GM18909 (cell line): ENCODE measurements at regions not wholly inside any gene's neighbourhood (a gene's known extent, or its start where the extent isn't known, plus 50 kb on each side); places are given as distances from the start of the nearest gene placed in this dataset.

Experiments used
- ATAC-seq: cut with Tn5 transposase; IDR thresholded peaks from one replicate; pipeline ENCODE4 v1.9.1; 2021; ENCODE audit warnings: mild to moderate bottlenecking; ENCODE audit not compliant: unreplicated experiment, poor library complexity

GRCh38 chr6:126792340-126793085 lies 326.0 kb upstream of the RSPO3 start:
- ATAC-seq, result no peak

GRCh38 chr6:126795161-126795560 lies 323.3 kb upstream of the RSPO3 start:
- ATAC-seq, result no peak

- ATAC-seq, result no peak
Observed at GRCh38 chr6:126797981-126798380, 320.5 kb upstream of the RSPO3 start.

- peak; percentile 36 for ATAC-seq
Observed at GRCh38 chr6:126803769-126804168, 314.7 kb upstream of the RSPO3 start.

- ATAC-seq, result peak; percentile 78
Observed at GRCh38 chr6:126804332-126805064, 314.0 kb upstream of the RSPO3 start.

GRCh38 chr6:126805861-126806260 lies 312.6 kb upstream of the RSPO3 start:
- ATAC-seq, result no peak

- no peak for ATAC-seq
Observed at GRCh38 chr6:126807876-126808275, 310.6 kb upstream of the RSPO3 start.

GRCh38 chr6:126811321-126811720 lies 307.1 kb upstream of the RSPO3 start:
- ATAC-seq, result no peak

- ATAC-seq, result no peak
Observed at GRCh38 chr6:126812010-126812409, 306.5 kb upstream of the RSPO3 start.

GRCh38 chr6:126812651-126813050 lies 305.8 kb upstream of the RSPO3 start:
- no peak for ATAC-seq

GRCh38 chr6:126820634-126821033 lies 297.8 kb upstream of the RSPO3 start:
- no peak for ATAC-seq

- ATAC-seq, result no peak
Observed at GRCh38 chr6:126821706-126822105, 296.8 kb upstream of the RSPO3 start.

- no peak for ATAC-seq
Observed at GRCh38 chr6:126824226-126824625, 294.2 kb upstream of the RSPO3 start.

- ATAC-seq, result no peak
Observed at GRCh38 chr6:126824815-126825214, 293.7 kb upstream of the RSPO3 start.

- no peak for ATAC-seq
Observed at GRCh38 chr6:126826166-126826714, 292.2 kb upstream of the RSPO3 start.

- ATAC-seq, result no peak
Observed at GRCh38 chr6:126831461-126831860, 287.0 kb upstream of the RSPO3 start.

GRCh38 chr6:126842769-126843168 lies 275.7 kb upstream of the RSPO3 start:
- ATAC-seq, result no peak

GRCh38 chr6:126848119-126848518 lies 270.4 kb upstream of the RSPO3 start:
- ATAC-seq, result no peak

GRCh38 chr6:126867641-126868040 lies 250.8 kb upstream of the RSPO3 start:
- ATAC-seq, result no peak

- no peak for ATAC-seq
Observed at GRCh38 chr6:126873351-126873750, 245.1 kb upstream of the RSPO3 start.

- no peak for ATAC-seq
Observed at GRCh38 chr6:126873791-126874190, 244.7 kb upstream of the RSPO3 start.

- ATAC-seq, result no peak
Observed at GRCh38 chr6:126876446-126876845, 242.0 kb upstream of the RSPO3 start.
